ENCODE measurements at regions not wholly inside any gene's neighbourhood (a gene's known extent, or its start where the extent isn't known, plus 50 kb on each side); places are given as distances from the start of the nearest gene placed in this dataset.
A peak's percentile ranks its signal among the peaks of the same experiment; 100 is the strongest.

DNA sequence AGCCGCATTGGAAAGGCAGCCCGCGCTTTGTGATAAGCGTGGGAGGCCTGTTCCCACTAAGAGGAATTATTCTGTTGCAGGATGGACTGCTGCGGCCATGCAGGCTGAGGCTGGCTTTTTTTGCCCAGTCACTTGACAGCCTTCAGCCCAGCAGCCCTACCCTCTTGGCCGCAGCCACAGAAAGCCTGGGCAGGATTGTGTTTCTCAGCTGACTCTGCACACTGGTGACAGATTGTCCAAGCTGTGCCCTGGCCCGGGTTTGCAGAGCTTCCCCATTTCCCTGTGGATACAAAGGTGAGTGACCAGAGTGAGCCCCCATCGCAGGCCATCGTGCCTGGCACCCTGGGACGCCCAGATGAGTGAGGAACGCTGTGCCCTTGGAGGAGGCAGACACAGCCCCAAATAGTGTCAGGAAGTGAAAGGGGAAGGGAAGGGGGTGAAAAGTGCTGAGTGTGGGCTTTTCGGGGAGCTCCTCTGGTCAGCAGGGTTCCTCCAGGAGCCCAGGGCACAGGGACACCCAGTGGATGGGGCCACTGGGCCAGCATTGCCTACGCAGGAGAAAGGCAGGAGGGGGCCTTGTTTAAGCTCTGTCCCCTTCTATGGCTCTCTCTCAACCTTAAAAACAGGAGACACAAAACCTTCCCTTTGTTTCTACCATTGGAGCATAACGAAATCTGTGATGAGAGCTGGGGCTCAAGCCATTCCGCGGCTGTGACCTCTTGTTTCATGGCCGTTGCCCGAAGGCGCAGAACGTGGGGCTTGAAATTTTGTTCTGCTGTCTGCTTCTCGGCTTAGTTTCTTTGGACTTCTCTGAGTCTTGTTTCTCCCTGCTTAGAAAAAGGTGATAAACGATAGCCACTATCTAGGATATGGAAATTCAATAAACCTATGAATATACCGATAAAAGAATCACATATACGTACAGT is 91.5 kb upstream of the MEF2A start:
- Histone ChIP-seq H3K9me3 (ENCODE audit: control extremely low read depth in 1 of 5, control insufficient read depth in 4 of 5, insufficient read depth in 2 of 5, low read depth in 1 of 5, low read length in 4 of 5) (no peaks in the 10 kb centered on the region), H3K4me3 (ENCODE audit: control insufficient read depth in 1 of 7, extremely low read depth in 1 of 7, insufficient read depth in 4 of 7, low read depth in 2 of 7, low read length in 6 of 7) (peak overlapping the region in 1 of 7 experiments; percentile 2), H3K36me3 (ENCODE audit: control insufficient read depth in 4 of 4, insufficient read depth in 4 of 4, low read length in 3 of 4) (no peaks in the 10 kb centered on the region), H3K27me3 (replicated peaks in 2 of 5; ENCODE audit: control insufficient read depth in 4 of 5, insufficient read depth in 5 of 5, low read length in 4 of 5) (peaks cover 0 to 19% (median 2%) of the 10 kb centered on the region in 5 experiments), H3K27ac (ENCODE audit: insufficient read depth in 1 of 2, low read depth in 1 of 2, low read length in 2 of 2, poor library complexity in 1 of 2, severe bottlenecking in 2 of 2) (no peak overlapping the region), H3K4me1 (ENCODE audit: control extremely low read depth in 1 of 4, control insufficient read depth in 4 of 4, insufficient read depth in 4 of 4, low read length in 3 of 4) (peaks cover 12 to 66% (median 43%) of the 10 kb centered on the region in 4 experiments)
- DNase-seq = peak in 1 of 3 donors; percentile 27
- 66% methylated on average over 19 of the region's 24 CpGs for WGBS (ENCODE audit: insufficient coverage)
- ChIA-PET CTCF (interaction anchor here (1.1 to 1.7 kb wide), 4 partner anchors 10 to 229 kb away, joined by 3 to 4 read pairs (median 3); no protein-coding TSS in a partner anchor), POLR2A (no interaction called here)

DNA sequence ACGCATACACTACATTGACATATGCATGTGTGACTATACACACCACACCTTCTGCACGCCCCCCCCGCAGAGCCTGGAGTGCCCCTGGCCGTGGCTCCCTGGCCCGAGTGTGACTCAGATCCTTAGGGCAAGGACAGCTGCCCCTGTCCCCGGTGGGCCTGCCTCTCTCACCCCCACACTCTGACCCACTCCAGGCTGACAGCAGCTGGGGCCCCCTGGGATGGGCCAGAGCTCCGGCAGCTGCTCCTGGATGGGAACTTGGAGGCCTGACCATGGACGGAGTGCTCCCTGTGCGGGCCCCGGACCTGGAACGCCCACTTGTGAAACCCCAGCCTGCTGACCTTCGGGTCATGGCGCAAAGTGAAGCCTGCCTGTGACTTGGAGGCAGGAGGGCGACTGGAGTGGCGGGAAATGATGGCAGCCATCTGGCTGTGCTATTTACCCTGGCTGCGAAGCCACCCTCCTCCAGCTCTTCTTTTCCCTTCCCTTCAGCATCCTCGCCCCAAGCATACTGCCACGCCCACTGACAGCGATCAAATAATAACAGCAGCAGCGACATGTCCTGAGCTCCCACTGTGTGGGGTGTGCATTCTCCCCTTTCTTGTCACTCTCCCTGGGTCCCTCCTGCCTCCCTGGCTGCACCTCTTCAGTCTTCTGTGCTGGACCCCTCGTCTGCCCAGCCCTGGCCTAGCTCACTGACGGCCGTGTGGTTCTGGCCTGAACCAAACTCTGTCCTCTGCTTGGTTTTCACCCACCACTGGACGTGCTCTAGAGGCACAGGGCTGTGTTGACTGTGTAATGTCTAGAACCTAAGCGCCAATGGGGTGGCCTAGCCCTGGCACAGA is 90.7 kb upstream of the MEF2A start:
- CTCF ChIA-PET = interaction anchor here (1.1 to 1.7 kb wide), 3 partner anchors 9 to 229 kb away, joined by 3 to 4 read pairs (median 3); no protein-coding TSS in a partner anchor
- Histone ChIP-seq H3K4me1 (ENCODE audit: control extremely low read depth in 1 of 4, control insufficient read depth in 4 of 4, insufficient read depth in 4 of 4, low read length in 3 of 4) (peaks cover 12 to 67% (median 43%) of the 10 kb centered on the region in 4 experiments), H3K36me3 (ENCODE audit: control insufficient read depth in 4 of 4, insufficient read depth in 4 of 4, low read length in 3 of 4) (no peaks in the 10 kb centered on the region), H3K27me3 (replicated peaks in 2 of 5; ENCODE audit: control insufficient read depth in 4 of 5, insufficient read depth in 5 of 5, low read length in 4 of 5) (peaks cover 0 to 22% (median 2%) of the 10 kb centered on the region in 5 experiments), H3K9me3 (ENCODE audit: control extremely low read depth in 1 of 5, control insufficient read depth in 4 of 5, insufficient read depth in 2 of 5, low read depth in 1 of 5, low read length in 4 of 5) (no peaks in the 10 kb centered on the region), H3K4me3 (ENCODE audit: control insufficient read depth in 1 of 7, extremely low read depth in 1 of 7, insufficient read depth in 4 of 7, low read depth in 2 of 7, low read length in 6 of 7) (no peak overlapping the region), H3K27ac (ENCODE audit: insufficient read depth in 1 of 2, low read depth in 1 of 2, low read length in 2 of 2, poor library complexity in 1 of 2, severe bottlenecking in 2 of 2) (no peak overlapping the region)
- WGBS (ENCODE audit: insufficient coverage) = 94% methylated on average over 19 of the region's 25 CpGs
- POLR2A ChIA-PET = no interaction called here
- no peak for DNase-seq

DNA sequence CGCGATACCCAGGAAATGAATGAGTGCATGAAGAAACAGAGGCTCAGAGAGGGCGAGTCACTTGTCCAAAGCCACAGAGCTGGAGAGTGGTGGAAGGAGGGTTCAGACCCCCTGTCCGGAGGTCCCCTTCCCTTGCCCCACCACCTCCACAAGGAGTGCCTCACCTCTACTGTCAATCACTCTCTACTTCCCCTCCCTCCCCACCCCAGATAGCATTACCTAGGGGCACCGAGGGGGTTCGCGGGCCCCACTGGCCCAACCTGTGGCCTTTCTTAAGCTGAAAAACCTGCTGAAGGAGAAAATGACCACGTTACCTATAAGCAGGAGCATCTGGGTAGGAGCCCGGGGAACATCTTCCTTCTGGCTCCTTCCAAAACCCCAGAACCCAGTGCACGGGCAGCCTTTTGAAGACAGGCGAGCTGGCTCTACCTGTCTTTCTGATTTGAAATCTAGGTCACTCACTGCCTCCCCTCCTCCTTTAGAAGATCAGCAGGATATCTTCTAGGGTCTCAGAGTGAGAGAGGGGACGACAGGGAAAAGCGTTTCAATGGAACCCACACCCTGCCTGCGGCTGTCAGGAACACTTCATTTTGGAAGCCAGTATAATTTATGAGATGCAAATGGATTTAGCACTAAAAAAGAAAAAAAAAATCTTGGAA is 89.9 kb upstream of the MEF2A start:
- POLR2A ChIA-PET = no interaction called here
- 87% methylated on average over 13 of the region's 14 CpGs for WGBS (ENCODE audit: insufficient coverage)

GRCh38 chr15:99476413-99477222 is 89.2 kb upstream of the MEF2A start:
- DNase-seq = peak; percentile 65 to 95 (median 93)
- H3K4me3 ChIP-seq (ENCODE audit: control insufficient read depth in 1 of 7, extremely low read depth in 1 of 7, insufficient read depth in 4 of 7, low read depth in 2 of 7, low read length in 6 of 7) = peak overlapping the region in 3 of 7 experiments; percentile 23 to 43 (median 33)
- peaks cover 12 to 73% (median 43%) of the 10 kb centered on the region in 4 experiments for H3K4me1 ChIP-seq (ENCODE audit: control extremely low read depth in 1 of 4, control insufficient read depth in 4 of 4, insufficient read depth in 4 of 4, low read length in 3 of 4)
- ChIA-PET POLR2A (interaction anchor here (0.8 to 0.9 kb wide), 2 partner anchors 19 to 24 kb away, joined by 3 to 4 read pairs; no protein-coding TSS in a partner anchor), CTCF (interaction anchor here (0.8 to 2.1 kb wide), 4 partner anchors 26 to 204 kb away, joined by 3 to 8 read pairs (median 4); no protein-coding TSS in a partner anchor)
- no peaks in the 10 kb centered on the region for H3K36me3 ChIP-seq (ENCODE audit: control insufficient read depth in 4 of 4, insufficient read depth in 4 of 4, low read length in 3 of 4)
- peaks cover 0 to 34% (median 4%) of the 10 kb centered on the region in 5 experiments for H3K27me3 ChIP-seq (replicated peaks in 2 of 5; ENCODE audit: control insufficient read depth in 4 of 5, insufficient read depth in 5 of 5, low read length in 4 of 5)
- no peaks in the 10 kb centered on the region for H3K9me3 ChIP-seq (ENCODE audit: control extremely low read depth in 1 of 5, control insufficient read depth in 4 of 5, insufficient read depth in 2 of 5, low read depth in 1 of 5, low read length in 4 of 5)
- 2% methylated on average over 22 of the region's 26 CpGs for WGBS (ENCODE audit: insufficient coverage)
- no peak overlapping the region for H3K27ac ChIP-seq (ENCODE audit: insufficient read depth in 1 of 2, low read depth in 1 of 2, low read length in 2 of 2, poor library complexity in 1 of 2, severe bottlenecking in 2 of 2)

More for the DNA sequence above, 89.9 kb upstream of the MEF2A start:
- Histone ChIP-seq H3K27ac (ENCODE audit: insufficient read depth in 1 of 2, low read depth in 1 of 2, low read length in 2 of 2, poor library complexity in 1 of 2, severe bottlenecking in 2 of 2) (no peak overlapping the region), H3K4me3 (ENCODE audit: control insufficient read depth in 1 of 7, extremely low read depth in 1 of 7, insufficient read depth in 4 of 7, low read depth in 2 of 7, low read length in 6 of 7) (no peak overlapping the region), H3K9me3 (ENCODE audit: control extremely low read depth in 1 of 5, control insufficient read depth in 4 of 5, insufficient read depth in 2 of 5, low read depth in 1 of 5, low read length in 4 of 5) (no peaks in the 10 kb centered on the region), H3K36me3 (ENCODE audit: control insufficient read depth in 4 of 4, insufficient read depth in 4 of 4, low read length in 3 of 4) (no peaks in the 10 kb centered on the region), H3K4me1 (ENCODE audit: control extremely low read depth in 1 of 4, control insufficient read depth in 4 of 4, insufficient read depth in 4 of 4, low read length in 3 of 4) (peaks cover 12 to 69% (median 43%) of the 10 kb centered on the region in 4 experiments), H3K27me3 (replicated peaks in 2 of 5; ENCODE audit: control insufficient read depth in 4 of 5, insufficient read depth in 5 of 5, low read length in 4 of 5) (peaks cover 0 to 29% (median 2%) of the 10 kb centered on the region in 5 experiments)
- CTCF ChIA-PET = interaction anchor here (0.8 to 2.1 kb wide), 3 partner anchors 26 to 203 kb away, joined by 4 to 8 read pairs (median 4); no protein-coding TSS in a partner anchor
- DNase-seq = no peak

GRCh38 chr15:99477791-99478471 is 87.9 kb upstream of the MEF2A start:
- Histone ChIP-seq H3K27ac (ENCODE audit: insufficient read depth in 1 of 2, low read depth in 1 of 2, low read length in 2 of 2, poor library complexity in 1 of 2, severe bottlenecking in 2 of 2) (no peak overlapping the region), H3K27me3 (replicated peaks in 2 of 5; ENCODE audit: control insufficient read depth in 4 of 5, insufficient read depth in 5 of 5, low read length in 4 of 5) (peaks cover 0 to 45% (median 4%) of the 10 kb centered on the region in 5 experiments), H3K4me1 (ENCODE audit: control extremely low read depth in 1 of 4, control insufficient read depth in 4 of 4, insufficient read depth in 4 of 4, low read length in 3 of 4) (peaks cover 12 to 72% (median 43%) of the 10 kb centered on the region in 4 experiments), H3K4me3 (ENCODE audit: control insufficient read depth in 1 of 7, extremely low read depth in 1 of 7, insufficient read depth in 4 of 7, low read depth in 2 of 7, low read length in 6 of 7) (peak overlapping the region in 1 of 7 experiments; percentile 36), H3K36me3 (ENCODE audit: control insufficient read depth in 4 of 4, insufficient read depth in 4 of 4, low read length in 3 of 4) (no peaks in the 10 kb centered on the region), H3K9me3 (ENCODE audit: control extremely low read depth in 1 of 5, control insufficient read depth in 4 of 5, insufficient read depth in 2 of 5, low read depth in 1 of 5, low read length in 4 of 5) (peaks cover 0 to 1% (median 0%) of the 10 kb centered on the region in 5 experiments)
- DNase-seq = peak in 2 of 3 donors; percentile 46 to 59
- ChIA-PET CTCF (interaction anchor here (1.1 to 2.1 kb wide), 4 partner anchors 23 to 29 kb away, joined by 3 to 8 read pairs (median 4); no protein-coding TSS in a partner anchor), POLR2A (interaction anchor here (1.0 kb wide), 1 partner anchor 25 kb away, joined by 7 read pairs; no protein-coding TSS in a partner anchor)
- WGBS (ENCODE audit: insufficient coverage) = 68% methylated on average over 12 of the region's 12 CpGs

All from common myeloid progenitor, CD34-positive (primary cell).